Spleen (tissue), 11 donors: ENCODE measurements at regions not wholly inside any gene's neighbourhood (a gene's known extent, or its start where the extent isn't known, plus 50 kb on each side); places are given as distances from the start of the nearest gene placed in this dataset.
"Not testable (repeated sequence)": the region's sequence is repeated elsewhere in the genome, so short reads cannot be mapped to it uniquely, and the experiment has no call there.

ENCODE experiments used
- DNase-seq: peaks from one replicate; pipeline ENCODE4 v3.0.0-alpha.2; 2020
- H3K27ac ChIP-seq, 8 donors: fragments of 200-600 bp; sonication (generic) in 7 of 8; 1 replicate in 4 of 8; 2 replicates in 4 of 8; pipeline versions ENCODE4 v1.5.0 to v1.8.0; 2016 to 2021; ENCODE audit warnings: inconsistent platforms in 4 of 8, mild to moderate bottlenecking in 4 of 8, moderate library complexity in 1 of 8
- H3K27me3 ChIP-seq, 7 donors: fragments of 200-600 bp; sonication (generic) in 6 of 7; replicated peaks in 1 of 7; 1 replicate in 4 of 7; 2 replicates in 3 of 7; pipeline versions ENCODE4 v1.5.0 to v1.8.0; 2016 to 2021; ENCODE audit warnings: inconsistent platforms in 3 of 7, mild to moderate bottlenecking in 1 of 7
- H3K36me3 ChIP-seq, 6 donors: fragments of 200-600 bp; sonication (generic) in 5 of 6; 1 replicate in 4 of 6; 2 replicates in 2 of 6; pipeline versions ENCODE4 v1.5.0 to v1.8.0; 2016 to 2021; ENCODE audit warnings: inconsistent platforms in 2 of 6
- H3K4me1 ChIP-seq, 6 donors: fragments of 200-600 bp; sonication (generic) in 5 of 6; 1 replicate in 3 of 6; 2 replicates in 3 of 6; pipeline versions ENCODE4 v1.5.0 to v1.8.0; 2016 to 2021; ENCODE audit warnings: inconsistent platforms in 3 of 6
- H3K4me3 ChIP-seq, 8 donors: fragments of 200-600 bp; sonication (generic) in 7 of 8; 1 replicate in 4 of 8; 2 replicates in 4 of 8; pipeline versions ENCODE4 v1.5.0 to v1.8.0; 2016 to 2021; ENCODE audit warnings: inconsistent platforms in 4 of 8, mild to moderate bottlenecking in 4 of 8, moderate library complexity in 2 of 8
- H3K9me3 ChIP-seq, 8 donors: fragments of 200-600 bp; sonication (generic) in 7 of 8; 1 replicate in 4 of 8; 2 replicates in 4 of 8; pipeline versions ENCODE4 v1.5.0 to v1.8.0; 2016 to 2021; ENCODE audit warnings: inconsistent platforms in 4 of 8
- POLR2A ChIP-seq, 3 donors: fragments of 450-650 bp; IDR thresholded peaks; one replicate each; pipeline ENCODE4 v1.5.1; 2017; ENCODE audit warnings: antibody characterized with exemption in 3 of 3, mild to moderate bottlenecking in 1 of 3
- POLR2AphosphoS5 ChIP-seq, 3 donors: sonication (generic); formaldehyde crosslinking; IDR thresholded peaks; one replicate each; pipeline ENCODE4 v1.5.1; 2017; ENCODE audit warnings: antibody characterized with exemption in 3 of 3
- WGBS, 5 donors: extraction: QIAGEN DNeasy Blood & Tissue Kit in 3 of 5; methylation state at CpG; one replicate each; pipeline versions ENCODE4 v1.1.5 to v1.1.7; 2013 to 2018; 5-methylcytosine and 5-hydroxymethylcytosine counted together
- intact Hi-C: fragments of 100-400 bp; cut with DNase I; formaldehyde crosslinking; loops from one replicate; pipeline ENCODE4 v1.15.0; 2023; ENCODE audit warnings: low total_unique reads
- TF ChIP-seq, protein P1 (sequence below), 11 experiments: fragments of 200-600 bp in 7 of 11; fragments of 450-650 bp in 4 of 11; sonication (generic) in 4 of 11; IDR thresholded peaks in 8 of 11; conservative IDR thresholded peaks in 3 of 11; 1 replicate in 7 of 11; 2 replicates in 4 of 11; pipeline versions ENCODE4 v1.4.0 to v1.8.0; 2016 to 2021; ENCODE audit warnings: antibody characterized with exemption in 11 of 11, inconsistent platforms in 4 of 11, mild to moderate bottlenecking in 1 of 11
- donor health status: healthy with polysubstance abuse.
- donor health status: DM: no; HTN: no; CAD: no; lungs with moderate emphysema.
- donor health status: DM: no; HTN: no; CAD: no.
- donor health status: Bipolar disorder and iron deficiency.
- donor health status: healthy.
- donor health status: DM: no; HTN: no; CAD: no.
- donor health status: DM: yes; HTN: yes; CAD: no.

DNA sequence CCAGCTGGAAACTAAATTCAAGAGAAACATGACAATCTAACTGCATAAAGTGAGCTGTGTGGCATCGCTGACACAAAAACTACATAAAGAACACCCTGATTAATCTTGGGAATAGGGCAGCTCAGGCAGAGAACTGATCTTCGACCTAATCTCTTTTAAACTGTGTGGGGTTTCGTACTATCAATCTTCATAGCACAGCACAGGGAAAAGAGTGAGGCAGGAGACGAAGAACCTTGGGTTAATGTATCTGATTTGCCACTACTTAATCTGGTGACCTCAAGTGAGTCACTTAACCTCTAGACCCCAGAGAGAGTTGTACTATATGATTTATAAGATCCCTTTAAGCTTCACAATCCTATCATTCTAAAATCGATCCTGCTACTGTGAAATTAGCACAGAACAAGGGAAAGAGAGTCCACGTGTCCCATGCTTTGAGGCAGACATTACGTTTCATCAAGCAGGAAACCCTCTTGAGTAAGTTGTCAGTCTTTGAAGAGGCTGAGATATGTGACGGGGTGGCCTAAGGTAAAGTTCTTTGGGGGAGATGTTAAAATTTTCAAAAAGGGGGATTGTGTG, 519.7 kb downstream of the SOCS6 start:
- WGBS, 5 donors = 56 to 70% (median 62%) methylated on average over 8 of the region's 8 CpGs
- TF ChIP-seq POLR2A (IDR thresholded peaks at IDR 0.05) (no peak), POLR2AphosphoS5 (IDR thresholded peaks at IDR 0.05) (no peak)
- TF ChIP-seq, protein P1, sequence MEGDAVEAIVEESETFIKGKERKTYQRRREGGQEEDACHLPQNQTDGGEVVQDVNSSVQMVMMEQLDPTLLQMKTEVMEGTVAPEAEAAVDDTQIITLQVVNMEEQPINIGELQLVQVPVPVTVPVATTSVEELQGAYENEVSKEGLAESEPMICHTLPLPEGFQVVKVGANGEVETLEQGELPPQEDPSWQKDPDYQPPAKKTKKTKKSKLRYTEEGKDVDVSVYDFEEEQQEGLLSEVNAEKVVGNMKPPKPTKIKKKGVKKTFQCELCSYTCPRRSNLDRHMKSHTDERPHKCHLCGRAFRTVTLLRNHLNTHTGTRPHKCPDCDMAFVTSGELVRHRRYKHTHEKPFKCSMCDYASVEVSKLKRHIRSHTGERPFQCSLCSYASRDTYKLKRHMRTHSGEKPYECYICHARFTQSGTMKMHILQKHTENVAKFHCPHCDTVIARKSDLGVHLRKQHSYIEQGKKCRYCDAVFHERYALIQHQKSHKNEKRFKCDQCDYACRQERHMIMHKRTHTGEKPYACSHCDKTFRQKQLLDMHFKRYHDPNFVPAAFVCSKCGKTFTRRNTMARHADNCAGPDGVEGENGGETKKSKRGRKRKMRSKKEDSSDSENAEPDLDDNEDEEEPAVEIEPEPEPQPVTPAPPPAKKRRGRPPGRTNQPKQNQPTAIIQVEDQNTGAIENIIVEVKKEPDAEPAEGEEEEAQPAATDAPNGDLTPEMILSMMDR (IDR thresholded peaks at IDR 0.05 in 8 of 11, conservative IDR thresholded peaks at IDR 0.05 in 3 of 11) = no peak
- Histone ChIP-seq H3K9me3 (peaks cover 0 to 7% (median 0%) of the 10 kb centered on the region in 8 donors), H3K27me3 (no peaks in the 10 kb centered on the region), H3K4me3 (no peak overlapping the region), H3K27ac (no peak overlapping the region), H3K36me3 (no peaks in the 10 kb centered on the region), H3K4me1 (no peaks in the 10 kb centered on the region)
- DNase-seq = no peak
- intact Hi-C loops = no loop called here

DNA sequence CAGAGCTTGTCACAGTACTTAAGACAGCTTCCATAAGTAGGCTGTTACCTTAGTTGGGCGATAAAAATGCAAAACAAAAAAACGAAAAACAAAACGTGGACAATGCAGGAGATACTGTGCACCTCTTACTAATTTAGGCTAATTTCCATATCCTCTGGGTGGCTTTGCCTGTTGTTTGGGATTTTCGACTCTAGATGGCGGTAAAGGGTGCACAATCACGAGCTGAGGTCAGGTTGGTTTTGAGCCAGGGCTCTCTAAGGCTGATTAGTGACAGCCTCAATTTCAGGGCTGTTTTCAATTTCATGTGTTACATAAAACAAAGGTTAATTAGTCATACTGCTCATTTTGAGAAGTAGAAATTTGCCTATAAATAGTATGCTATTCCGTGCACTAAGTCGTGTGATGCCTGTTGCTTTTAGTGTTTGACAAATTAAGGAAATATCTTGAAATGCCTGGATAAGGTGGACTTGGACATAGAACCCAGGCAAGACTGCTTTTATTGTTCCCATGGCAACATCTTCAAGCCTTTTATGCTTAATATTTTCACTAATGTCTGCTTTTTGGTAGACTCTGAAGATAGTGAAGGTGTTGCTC, 493.1 kb downstream of the SOCS6 start:
- Histone ChIP-seq H3K27me3 (no peaks in the 10 kb centered on the region), H3K4me1 (no peaks in the 10 kb centered on the region), H3K9me3 (no peaks in the 10 kb centered on the region), H3K36me3 (no peaks in the 10 kb centered on the region), H3K4me3 (no peak overlapping the region), H3K27ac (no peak overlapping the region)
- 5 to 8% (median 6%) methylated on average over 8 of the region's 8 CpGs for WGBS, 5 donors
- DNase-seq = no peak
- no peak for TF ChIP-seq POLR2AphosphoS5 (IDR thresholded peaks at IDR 0.05)
- TF ChIP-seq POLR2A (IDR thresholded peaks at IDR 0.05) = no peak
- TF ChIP-seq, protein P1 (IDR thresholded peaks at IDR 0.05 in 8 of 11, conservative IDR thresholded peaks at IDR 0.05 in 3 of 11) = peak in 8 of 11 experiments; percentile 13 to 62 (median 48)
- intact Hi-C loops = no loop called here

DNA sequence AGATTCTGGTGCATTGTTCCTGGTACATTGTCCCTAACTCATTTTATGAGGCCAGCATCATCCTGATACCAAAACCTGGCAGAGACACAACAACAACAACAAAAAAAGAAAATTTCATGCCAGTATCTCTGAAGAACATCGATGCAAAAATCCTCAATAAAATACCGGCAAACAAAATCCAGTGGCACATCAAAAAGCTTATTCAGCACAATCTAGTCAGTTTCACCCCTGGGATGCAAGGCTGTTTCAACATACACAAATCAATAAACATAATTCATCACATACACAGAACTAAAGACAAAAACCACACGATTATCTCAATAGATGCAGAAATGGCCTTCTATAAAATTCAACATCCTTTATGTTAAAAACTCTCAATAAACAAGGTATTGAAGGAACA, 477.4 kb downstream of the SOCS6 start:
- H3K36me3 ChIP-seq, intact Hi-C loops, DNase-seq, H3K9me3 ChIP-seq, H3K27me3 ChIP-seq, H3K4me1 ChIP-seq, H3K27ac ChIP-seq, H3K4me3 ChIP-seq: not testable (repeated sequence)
- 82 to 92% (median 91%) methylated on average over 3 of the region's 3 CpGs for WGBS, 5 donors

DNA sequence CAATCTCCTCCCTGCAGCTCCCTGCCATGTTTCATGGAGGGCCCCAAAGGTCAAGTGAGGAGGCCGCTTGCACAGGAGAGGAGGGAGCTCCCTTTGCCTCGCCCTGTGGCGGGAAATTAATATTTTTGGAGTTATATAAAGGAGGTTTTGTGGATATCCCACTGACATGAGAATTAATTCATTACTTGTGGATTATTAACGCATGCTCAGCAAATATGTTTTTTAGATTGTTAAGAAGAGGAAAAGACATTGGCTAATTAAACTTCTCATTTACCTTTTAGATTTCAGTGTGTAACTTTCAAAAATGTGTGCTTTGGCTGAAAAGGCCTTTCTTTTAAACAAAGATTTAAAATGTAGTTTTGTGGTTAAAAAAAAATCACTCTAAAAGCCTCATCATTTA, 474.0 kb downstream of the SOCS6 start:
- H3K27ac ChIP-seq = no peak overlapping the region
- H3K9me3 ChIP-seq = no peaks in the 10 kb centered on the region
- peaks cover 0 to 4% (median 0%) of the 10 kb centered on the region in 7 donors for H3K27me3 ChIP-seq
- H3K36me3 ChIP-seq = no peaks in the 10 kb centered on the region
- H3K4me3 ChIP-seq = no peak overlapping the region
- 65 to 82% (median 68%) methylated on average over 4 of the region's 4 CpGs for WGBS, 5 donors
- TF ChIP-seq POLR2AphosphoS5 (IDR thresholded peaks at IDR 0.05) (no peak), POLR2A (IDR thresholded peaks at IDR 0.05) (no peak)
- TF ChIP-seq, protein P1 (IDR thresholded peaks at IDR 0.05 in 8 of 11, conservative IDR thresholded peaks at IDR 0.05 in 3 of 11) = no peak
- intact Hi-C loops = no loop called here
- DNase-seq = no peak
- H3K4me1 ChIP-seq = no peaks in the 10 kb centered on the region
